DOHH2 (cell line): ENCODE measurements at regions not wholly inside any gene's neighbourhood (a gene's known extent, or its start where the extent isn't known, plus 50 kb on each side); places are given as distances from the start of the nearest gene placed in this dataset.

ENCODE experiments used
- CTCF ChIP-seq: fragments of 200-600 bp; sonication (generic); IDR thresholded peaks from one replicate; pipeline ENCODE4 v1.5.1; 2014; ENCODE audit warnings: antibody characterized with exemption, mild to moderate bottlenecking, low read depth, low read length; ENCODE audit not compliant: poor library complexity, severe bottlenecking
- EZH2phosphoT487 ChIP-seq: fragments of 200-600 bp; sonication (generic); IDR thresholded peaks from 2 replicates; pipeline ENCODE4 v1.6.1; 2017; ENCODE audit warnings: borderline replicate concordance, mild to moderate bottlenecking, antibody characterized with exemption, low read length, moderate library complexity, mixed read lengths

- TF ChIP-seq CTCF (no peak), EZH2phosphoT487 (no peak)
Observed at GRCh38 chr11:20248121-20248772, 88.0 kb upstream of the DBX1 start.
